Loucy (cell line): ENCODE measurements at regions not wholly inside any gene's neighbourhood (a gene's known extent, or its start where the extent isn't known, plus 50 kb on each side); places are given as distances from the start of the nearest gene placed in this dataset.

Experiments
- H2AFZ ChIP-seq: fragments of 200-600 bp; sonication (generic); 2 replicates; pipeline ENCODE4 v1.6.0; 2016; ENCODE audit warnings: antibody characterized with exemption, mild to moderate bottlenecking, low read length, moderate library complexity
- H3F3A ChIP-seq: fragments of 200-600 bp; 2 replicates; pipeline ENCODE4 v1.6.0; 2016; ENCODE audit warnings: antibody characterized with exemption, low read depth, mild to moderate bottlenecking
- H3K27me3 ChIP-seq: fragments of 200-600 bp; sonication (generic); 2 replicates; pipeline ENCODE4 v1.6.1; 2014; ENCODE audit warnings: low read length, mild to moderate bottlenecking; ENCODE audit not compliant: insufficient read depth, poor library complexity, severe bottlenecking
- H3K36me3 ChIP-seq: fragments of 200-600 bp; sonication (generic); 2 replicates; pipeline ENCODE4 v1.6.1; 2016; ENCODE audit warnings: low read length; ENCODE audit not compliant: insufficient read depth
- H3K4me1 ChIP-seq: fragments of 200-600 bp; sonication (generic); 2 replicates; pipeline ENCODE4 v1.5.1; 2014; ENCODE audit warnings: low read length, mild to moderate bottlenecking; ENCODE audit not compliant: insufficient read depth, poor library complexity, severe bottlenecking
- H3K4me2 ChIP-seq: fragments of 200-600 bp; sonication (generic); 2 replicates; pipeline ENCODE4 v1.6.0; 2014; ENCODE audit warnings: antibody characterized with exemption, low read length, low read depth, mild to moderate bottlenecking; ENCODE audit not compliant: poor library complexity, severe bottlenecking
- H3K4me3 ChIP-seq: fragments of 200-600 bp; sonication (generic); 2 replicates; pipeline ENCODE4 v1.5.1; 2014; ENCODE audit warnings: low read length, mild to moderate bottlenecking, mixed read lengths; ENCODE audit not compliant: poor library complexity, severe bottlenecking
- H3K79me2 ChIP-seq: fragments of 200-600 bp; sonication (generic); 2 replicates; pipeline ENCODE4 v1.6.1; 2014; ENCODE audit warnings: low read length; ENCODE audit not compliant: insufficient read depth
- H3K9ac ChIP-seq: fragments of 200-600 bp; sonication (generic); 2 replicates; pipeline ENCODE4 v1.6.0; 2014; ENCODE audit warnings: mild to moderate bottlenecking, low read depth, low read length, moderate library complexity; ENCODE audit not compliant: poor library complexity, severe bottlenecking
- H3K9me2 ChIP-seq: fragments of 200-600 bp; sonication (generic); replicated peaks from 2 replicates; pipeline ENCODE4 v1.6.1; 2016; ENCODE audit warnings: low read depth, low read length, mixed read lengths
- H3K9me3 ChIP-seq: fragments of 200-600 bp; sonication (generic); 2 replicates; pipeline ENCODE4 v1.6.1; 2014; ENCODE audit warnings: mild to moderate bottlenecking, antibody characterized with exemption, low read length, low read depth; ENCODE audit not compliant: insufficient read depth
- H4K20me1 ChIP-seq: fragments of 200-600 bp; sonication (generic); 2 replicates; pipeline ENCODE4 v1.6.0; 2014; ENCODE audit warnings: antibody characterized with exemption, low read length, mild to moderate bottlenecking; ENCODE audit not compliant: insufficient read depth, poor library complexity, severe bottlenecking
- EZH2phosphoT487 ChIP-seq: fragments of 200-600 bp; IDR thresholded peaks from 2 replicates; pipeline ENCODE4 v1.6.1; 2018; ENCODE audit warnings: antibody characterized with exemption, mild to moderate bottlenecking, moderate library complexity, borderline replicate concordance
- TF ChIP-seq, protein P1 (sequence below): fragments of 200-600 bp; sonication (generic); conservative IDR thresholded peaks from 2 replicates; pipeline ENCODE4 v1.5.1; 2014; ENCODE audit warnings: mild to moderate bottlenecking, antibody characterized with exemption, low read length

GRCh38 chrX:149145845-149146285 lies 359.2 kb downstream of the IDS start:
- Histone ChIP-seq H3K79me2 (no peaks in the 10 kb centered on the region), H2AFZ (no peak overlapping the region), H3K4me1 (peaks cover 9% of the 10 kb centered on the region), H3F3A (no peaks in the 10 kb centered on the region), H3K4me2 (peak overlapping the region; percentile 24), H3K27me3 (peaks cover 64% of the 10 kb centered on the region), H3K36me3 (no peaks in the 10 kb centered on the region), H3K9me3 (no peaks in the 10 kb centered on the region), H3K4me3 (no peak overlapping the region), H3K9ac (no peak overlapping the region), H3K9me2 (no peaks in the 10 kb centered on the region), H4K20me1 (no peaks in the 10 kb centered on the region)
- TF ChIP-seq, protein P1, sequence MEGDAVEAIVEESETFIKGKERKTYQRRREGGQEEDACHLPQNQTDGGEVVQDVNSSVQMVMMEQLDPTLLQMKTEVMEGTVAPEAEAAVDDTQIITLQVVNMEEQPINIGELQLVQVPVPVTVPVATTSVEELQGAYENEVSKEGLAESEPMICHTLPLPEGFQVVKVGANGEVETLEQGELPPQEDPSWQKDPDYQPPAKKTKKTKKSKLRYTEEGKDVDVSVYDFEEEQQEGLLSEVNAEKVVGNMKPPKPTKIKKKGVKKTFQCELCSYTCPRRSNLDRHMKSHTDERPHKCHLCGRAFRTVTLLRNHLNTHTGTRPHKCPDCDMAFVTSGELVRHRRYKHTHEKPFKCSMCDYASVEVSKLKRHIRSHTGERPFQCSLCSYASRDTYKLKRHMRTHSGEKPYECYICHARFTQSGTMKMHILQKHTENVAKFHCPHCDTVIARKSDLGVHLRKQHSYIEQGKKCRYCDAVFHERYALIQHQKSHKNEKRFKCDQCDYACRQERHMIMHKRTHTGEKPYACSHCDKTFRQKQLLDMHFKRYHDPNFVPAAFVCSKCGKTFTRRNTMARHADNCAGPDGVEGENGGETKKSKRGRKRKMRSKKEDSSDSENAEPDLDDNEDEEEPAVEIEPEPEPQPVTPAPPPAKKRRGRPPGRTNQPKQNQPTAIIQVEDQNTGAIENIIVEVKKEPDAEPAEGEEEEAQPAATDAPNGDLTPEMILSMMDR: no peak
- TF ChIP-seq EZH2phosphoT487: peak; percentile 67; the same call in 1 of the 2 replicates

DNA sequence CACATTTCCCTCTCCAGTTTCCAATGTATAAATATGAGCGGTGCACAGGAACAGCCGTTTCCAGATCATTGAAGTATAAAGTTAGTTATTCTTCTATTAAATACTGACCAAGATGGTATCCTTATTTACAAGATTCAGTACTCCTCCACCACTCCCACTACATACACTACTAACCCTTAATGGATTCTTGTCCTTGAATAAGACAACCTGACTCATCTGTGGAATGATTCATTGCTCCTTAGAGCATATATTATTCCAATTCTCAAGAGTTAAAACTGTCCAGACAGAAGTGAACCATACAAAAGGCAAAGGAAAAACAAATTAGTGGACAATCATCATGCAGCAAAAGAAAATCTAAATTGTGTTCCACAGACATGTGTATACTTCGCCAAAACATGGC lies 373.3 kb downstream of the IDS start:
- H3K4me3 ChIP-seq: no peak overlapping the region
- no peaks in the 10 kb centered on the region for H3F3A ChIP-seq
- TF ChIP-seq, protein P1: no peak
- TF ChIP-seq EZH2phosphoT487: no peak
- H3K36me3 ChIP-seq: no peaks in the 10 kb centered on the region
- no peak overlapping the region for H3K9ac ChIP-seq
- no peaks in the 10 kb centered on the region for H3K9me3 ChIP-seq
- no peak overlapping the region for H2AFZ ChIP-seq
- no peaks in the 10 kb centered on the region for H4K20me1 ChIP-seq
- no peak overlapping the region for H3K4me2 ChIP-seq
- H3K9me2 ChIP-seq: no peaks in the 10 kb centered on the region
- H3K4me1 ChIP-seq: no peaks in the 10 kb centered on the region
- H3K27me3 ChIP-seq: peaks cover 14% of the 10 kb centered on the region
- no peaks in the 10 kb centered on the region for H3K79me2 ChIP-seq

DNA sequence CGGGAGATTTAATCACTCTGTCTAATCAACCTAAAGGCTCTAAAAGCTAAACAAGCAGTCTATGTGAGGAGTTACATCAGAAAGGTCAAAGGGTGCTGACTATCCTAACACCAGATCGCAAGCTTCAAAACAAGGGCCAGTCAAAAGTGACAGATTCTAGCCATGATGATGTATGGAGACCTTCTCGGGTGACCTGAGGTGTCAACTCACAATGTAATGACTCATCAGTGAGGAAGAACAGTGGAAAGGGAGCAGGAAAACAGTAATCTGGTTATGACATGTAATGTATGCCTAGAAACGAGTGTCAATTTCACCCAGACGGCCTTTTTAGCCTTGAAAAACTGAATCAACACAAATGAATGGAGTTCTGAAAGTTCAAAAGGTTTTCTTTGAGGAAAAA lies 375.3 kb downstream of the IDS start:
- Histone ChIP-seq H3K9me2 (no peaks in the 10 kb centered on the region), H3K36me3 (no peaks in the 10 kb centered on the region), H3K4me1 (no peaks in the 10 kb centered on the region), H3K27me3 (no peaks in the 10 kb centered on the region), H2AFZ (no peak overlapping the region), H3K4me2 (no peak overlapping the region), H4K20me1 (no peaks in the 10 kb centered on the region), H3K79me2 (no peaks in the 10 kb centered on the region), H3K4me3 (no peak overlapping the region), H3K9me3 (no peaks in the 10 kb centered on the region), H3F3A (no peaks in the 10 kb centered on the region), H3K9ac (no peak overlapping the region)
- TF ChIP-seq EZH2phosphoT487: no peak
- TF ChIP-seq, protein P1: no peak
